Loucy (cell line): ENCODE measurements at regions not wholly inside any gene's neighbourhood (a gene's known extent, or its start where the extent isn't known, plus 50 kb on each side); places are given as distances from the start of the nearest gene placed in this dataset.

ENCODE experiments used
- H2AFZ ChIP-seq: fragments of 200-600 bp; sonication (generic); 2 replicates; pipeline ENCODE4 v1.6.0; 2016; ENCODE audit warnings: antibody characterized with exemption, mild to moderate bottlenecking, low read length, moderate library complexity
- H3F3A ChIP-seq: fragments of 200-600 bp; 2 replicates; pipeline ENCODE4 v1.6.0; 2016; ENCODE audit warnings: antibody characterized with exemption, low read depth, mild to moderate bottlenecking
- H3K27me3 ChIP-seq: fragments of 200-600 bp; sonication (generic); 2 replicates; pipeline ENCODE4 v1.6.1; 2014; ENCODE audit warnings: low read length, mild to moderate bottlenecking; ENCODE audit not compliant: insufficient read depth, poor library complexity, severe bottlenecking
- H3K36me3 ChIP-seq: fragments of 200-600 bp; sonication (generic); 2 replicates; pipeline ENCODE4 v1.6.1; 2016; ENCODE audit warnings: low read length; ENCODE audit not compliant: insufficient read depth
- H3K4me1 ChIP-seq: fragments of 200-600 bp; sonication (generic); 2 replicates; pipeline ENCODE4 v1.5.1; 2014; ENCODE audit warnings: low read length, mild to moderate bottlenecking; ENCODE audit not compliant: insufficient read depth, poor library complexity, severe bottlenecking
- H3K4me2 ChIP-seq: fragments of 200-600 bp; sonication (generic); 2 replicates; pipeline ENCODE4 v1.6.0; 2014; ENCODE audit warnings: antibody characterized with exemption, low read length, low read depth, mild to moderate bottlenecking; ENCODE audit not compliant: poor library complexity, severe bottlenecking
- H3K4me3 ChIP-seq: fragments of 200-600 bp; sonication (generic); 2 replicates; pipeline ENCODE4 v1.5.1; 2014; ENCODE audit warnings: low read length, mild to moderate bottlenecking, mixed read lengths; ENCODE audit not compliant: poor library complexity, severe bottlenecking
- H3K79me2 ChIP-seq: fragments of 200-600 bp; sonication (generic); 2 replicates; pipeline ENCODE4 v1.6.1; 2014; ENCODE audit warnings: low read length; ENCODE audit not compliant: insufficient read depth
- H3K9ac ChIP-seq: fragments of 200-600 bp; sonication (generic); 2 replicates; pipeline ENCODE4 v1.6.0; 2014; ENCODE audit warnings: mild to moderate bottlenecking, low read depth, low read length, moderate library complexity; ENCODE audit not compliant: poor library complexity, severe bottlenecking
- H3K9me2 ChIP-seq: fragments of 200-600 bp; sonication (generic); replicated peaks from 2 replicates; pipeline ENCODE4 v1.6.1; 2016; ENCODE audit warnings: low read depth, low read length, mixed read lengths
- H3K9me3 ChIP-seq: fragments of 200-600 bp; sonication (generic); 2 replicates; pipeline ENCODE4 v1.6.1; 2014; ENCODE audit warnings: mild to moderate bottlenecking, antibody characterized with exemption, low read length, low read depth; ENCODE audit not compliant: insufficient read depth
- H4K20me1 ChIP-seq: fragments of 200-600 bp; sonication (generic); 2 replicates; pipeline ENCODE4 v1.6.0; 2014; ENCODE audit warnings: antibody characterized with exemption, low read length, mild to moderate bottlenecking; ENCODE audit not compliant: insufficient read depth, poor library complexity, severe bottlenecking
- EZH2phosphoT487 ChIP-seq: fragments of 200-600 bp; IDR thresholded peaks from 2 replicates; pipeline ENCODE4 v1.6.1; 2018; ENCODE audit warnings: antibody characterized with exemption, mild to moderate bottlenecking, moderate library complexity, borderline replicate concordance
- TF ChIP-seq, protein P1 (sequence below): fragments of 200-600 bp; sonication (generic); conservative IDR thresholded peaks from 2 replicates; pipeline ENCODE4 v1.5.1; 2014; ENCODE audit warnings: mild to moderate bottlenecking, antibody characterized with exemption, low read length

DNA sequence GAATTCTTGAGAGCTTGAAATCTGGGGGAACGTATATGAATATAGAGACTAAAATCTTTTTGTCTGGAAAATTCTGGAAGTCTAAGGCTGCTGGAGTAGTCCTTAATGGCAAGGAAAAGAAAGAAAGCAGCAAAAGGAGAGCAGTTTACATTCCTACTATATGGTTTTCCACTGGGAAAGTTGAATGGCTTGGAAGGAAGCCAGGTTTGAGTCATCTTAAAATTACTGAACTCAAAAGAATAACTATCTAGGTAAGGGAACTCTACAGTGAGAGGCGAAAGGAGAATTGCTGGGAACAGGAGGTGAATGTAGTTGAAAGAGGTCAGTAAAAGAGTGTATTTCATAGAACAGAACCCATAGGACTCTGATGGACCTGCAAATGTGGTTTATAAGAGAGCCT lies 258.1 kb upstream of the EDIL3 start:
- Histone ChIP-seq H3K9me3 (no peaks in the 10 kb centered on the region), H3K4me1 (no peaks in the 10 kb centered on the region), H2AFZ (no peak overlapping the region), H3F3A (no peaks in the 10 kb centered on the region), H3K4me3 (no peak overlapping the region), H3K4me2 (no peak overlapping the region), H3K79me2 (no peaks in the 10 kb centered on the region), H3K27me3 (no peaks in the 10 kb centered on the region), H4K20me1 (no peaks in the 10 kb centered on the region), H3K9me2 (no peaks in the 10 kb centered on the region), H3K9ac (no peak overlapping the region), H3K36me3 (no peaks in the 10 kb centered on the region)
- no peak for TF ChIP-seq EZH2phosphoT487
- TF ChIP-seq, protein P1, sequence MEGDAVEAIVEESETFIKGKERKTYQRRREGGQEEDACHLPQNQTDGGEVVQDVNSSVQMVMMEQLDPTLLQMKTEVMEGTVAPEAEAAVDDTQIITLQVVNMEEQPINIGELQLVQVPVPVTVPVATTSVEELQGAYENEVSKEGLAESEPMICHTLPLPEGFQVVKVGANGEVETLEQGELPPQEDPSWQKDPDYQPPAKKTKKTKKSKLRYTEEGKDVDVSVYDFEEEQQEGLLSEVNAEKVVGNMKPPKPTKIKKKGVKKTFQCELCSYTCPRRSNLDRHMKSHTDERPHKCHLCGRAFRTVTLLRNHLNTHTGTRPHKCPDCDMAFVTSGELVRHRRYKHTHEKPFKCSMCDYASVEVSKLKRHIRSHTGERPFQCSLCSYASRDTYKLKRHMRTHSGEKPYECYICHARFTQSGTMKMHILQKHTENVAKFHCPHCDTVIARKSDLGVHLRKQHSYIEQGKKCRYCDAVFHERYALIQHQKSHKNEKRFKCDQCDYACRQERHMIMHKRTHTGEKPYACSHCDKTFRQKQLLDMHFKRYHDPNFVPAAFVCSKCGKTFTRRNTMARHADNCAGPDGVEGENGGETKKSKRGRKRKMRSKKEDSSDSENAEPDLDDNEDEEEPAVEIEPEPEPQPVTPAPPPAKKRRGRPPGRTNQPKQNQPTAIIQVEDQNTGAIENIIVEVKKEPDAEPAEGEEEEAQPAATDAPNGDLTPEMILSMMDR = no peak

DNA sequence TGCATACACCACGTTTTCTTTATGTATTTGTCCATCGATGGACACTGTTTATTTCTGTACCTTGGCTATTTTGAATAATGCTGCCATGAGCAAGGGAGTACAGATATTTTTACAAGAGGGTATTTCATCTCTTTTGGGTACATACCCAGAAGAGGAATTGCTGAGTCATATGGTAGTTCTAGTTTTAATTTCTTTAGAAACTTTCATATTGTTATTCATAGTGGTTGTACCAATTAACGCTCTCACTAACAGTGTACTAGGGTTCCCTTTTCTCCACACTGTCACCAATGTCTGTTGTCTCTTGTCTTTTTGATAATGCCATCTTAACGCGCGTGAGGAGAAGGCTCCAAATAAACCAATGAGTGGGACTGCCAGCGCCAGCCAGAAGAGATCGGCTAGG lies 257.6 kb upstream of the EDIL3 start:
- Histone ChIP-seq H3K36me3 (no peaks in the 10 kb centered on the region), H3F3A (no peaks in the 10 kb centered on the region), H3K4me2 (no peak overlapping the region), H3K9me3 (no peaks in the 10 kb centered on the region), H3K4me3 (no peak overlapping the region), H3K9me2 (no peaks in the 10 kb centered on the region), H3K9ac (no peak overlapping the region), H2AFZ (no peak overlapping the region), H3K79me2 (no peaks in the 10 kb centered on the region), H3K4me1 (no peaks in the 10 kb centered on the region), H4K20me1 (no peaks in the 10 kb centered on the region), H3K27me3 (no peaks in the 10 kb centered on the region)
- no peak for TF ChIP-seq EZH2phosphoT487
- TF ChIP-seq, protein P1 = no peak

DNA sequence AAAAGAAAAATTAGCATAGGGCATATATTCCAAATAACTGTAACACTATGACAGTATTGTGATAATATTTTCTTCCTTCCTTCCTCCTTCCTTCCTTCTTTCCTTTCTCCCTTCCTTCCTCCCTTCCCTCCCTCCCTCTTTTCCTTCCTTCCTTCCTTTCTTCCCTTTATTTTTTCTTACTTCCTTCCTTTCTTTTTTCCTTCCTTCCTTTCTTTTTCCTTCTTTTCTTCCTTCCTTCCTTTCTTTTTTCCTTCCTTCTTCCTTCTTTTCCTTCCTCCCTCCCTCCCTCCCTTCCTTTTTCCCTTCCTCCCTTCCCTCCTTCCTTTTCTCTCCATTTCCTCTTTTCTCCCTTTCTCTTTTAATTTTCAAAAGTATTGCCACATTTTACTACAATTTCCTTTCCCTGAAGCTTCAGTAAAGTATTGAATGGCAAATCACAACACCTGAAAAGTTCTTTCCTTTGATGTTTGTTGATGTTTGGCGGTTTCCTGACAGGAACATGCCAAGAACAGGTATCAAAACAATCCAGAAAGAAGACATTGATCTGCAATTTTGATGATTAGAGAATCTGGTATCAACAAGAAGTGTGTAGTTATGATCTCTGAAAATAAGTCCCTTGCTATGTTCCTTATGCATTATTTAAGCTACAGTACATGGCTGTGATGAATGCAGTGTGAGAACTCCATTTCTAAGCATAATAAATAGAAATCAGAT lies 253.1 kb upstream of the EDIL3 start:
- no peaks in the 10 kb centered on the region for H4K20me1 ChIP-seq
- no peaks in the 10 kb centered on the region for H3K9me3 ChIP-seq
- H3K9me2 ChIP-seq = no peaks in the 10 kb centered on the region
- no peaks in the 10 kb centered on the region for H3K79me2 ChIP-seq
- TF ChIP-seq, protein P1 = no peak
- no peak for TF ChIP-seq EZH2phosphoT487
- no peak overlapping the region for H3K4me3 ChIP-seq
- no peaks in the 10 kb centered on the region for H3K4me1 ChIP-seq
- H2AFZ ChIP-seq = no peak overlapping the region
- no peaks in the 10 kb centered on the region for H3F3A ChIP-seq
- no peaks in the 10 kb centered on the region for H3K27me3 ChIP-seq
- H3K4me2 ChIP-seq = no peak overlapping the region
- H3K9ac ChIP-seq = no peak overlapping the region
- H3K36me3 ChIP-seq = no peaks in the 10 kb centered on the region
